Ishikawa (cell line): ENCODE measurements at regions not wholly inside any gene's neighbourhood (a gene's known extent, or its start where the extent isn't known, plus 50 kb on each side); places are given as distances from the start of the nearest gene placed in this dataset.

Experiments
- CEBPB ChIP-seq: IDR thresholded peaks from 2 replicates; pipeline ENCODE4 v1.6.1; 2012
- CREB1 ChIP-seq: IDR thresholded peaks from 2 replicates; pipeline ENCODE4 v1.6.1; 2012; ENCODE audit warnings: low read depth
- EGR1 ChIP-seq: IDR thresholded peaks from 2 replicates; pipeline ENCODE4 v1.6.1; 2012
- EP300 ChIP-seq: IDR thresholded peaks from 2 replicates; pipeline ENCODE4 v1.6.1; 2012; ENCODE audit warnings: borderline replicate concordance
- FOXM1 ChIP-seq: IDR thresholded peaks from 2 replicates; pipeline ENCODE4 v1.6.1; 2012; ENCODE audit warnings: low read depth, borderline replicate concordance
- MAX ChIP-seq: IDR thresholded peaks from 2 replicates; pipeline ENCODE4 v1.6.1; 2012
- NFIC ChIP-seq: IDR thresholded peaks from 2 replicates; pipeline ENCODE4 v1.6.1; 2012
- RAD21 ChIP-seq: IDR thresholded peaks from 2 replicates; pipeline ENCODE4 v1.6.1; 2012; ENCODE audit warnings: low read depth
- REST ChIP-seq: IDR thresholded peaks from 2 replicates; pipeline ENCODE4 v1.6.1; 2012; ENCODE audit warnings: low read depth, mild to moderate bottlenecking
- TAF1 ChIP-seq: IDR thresholded peaks from 2 replicates; pipeline ENCODE4 v1.6.1; 2012; ENCODE audit warnings: low read depth, mild to moderate bottlenecking
- TCF12 ChIP-seq: IDR thresholded peaks from 2 replicates; pipeline ENCODE4 v1.6.1; 2012; ENCODE audit warnings: low read depth
- TEAD4 ChIP-seq: IDR thresholded peaks from 2 replicates; pipeline ENCODE4 v1.6.1; 2012
- USF1 ChIP-seq: IDR thresholded peaks from 2 replicates; pipeline ENCODE4 v1.6.1; 2012
- YY1 ChIP-seq: IDR thresholded peaks from 2 replicates; pipeline ENCODE4 v1.6.1; 2012; ENCODE audit warnings: low read depth
- ZBTB7A ChIP-seq: IDR thresholded peaks from 2 replicates; pipeline ENCODE4 v1.6.1; 2012; ENCODE audit warnings: low read depth

DNA sequence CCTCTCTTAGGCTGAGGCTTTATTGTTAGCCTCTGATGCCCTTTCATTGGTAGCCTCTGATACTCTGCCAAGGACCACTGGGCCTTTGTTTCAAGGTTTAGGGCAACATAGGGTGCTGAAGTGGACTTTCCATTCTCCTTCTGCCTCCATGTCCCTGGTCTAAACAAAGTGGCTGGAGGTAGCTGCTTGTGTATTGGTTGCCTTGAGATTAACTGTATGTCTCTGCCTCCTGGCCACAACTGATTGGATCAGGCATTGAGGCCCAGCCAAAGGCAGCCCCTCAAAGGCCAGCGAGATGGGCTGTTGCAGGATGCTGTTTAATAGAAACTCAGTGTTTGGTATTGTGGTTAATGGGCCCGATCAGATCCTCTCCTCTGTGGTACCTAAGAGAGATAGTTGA is 77.9 kb upstream of the PRR23C start:
- TF ChIP-seq RAD21: no peak
- TF ChIP-seq ZBTB7A: no peak
- TF ChIP-seq USF1: no peak
- TF ChIP-seq REST: no peak
- no peak for TF ChIP-seq NFIC
- no peak for TF ChIP-seq TCF12
- TF ChIP-seq EP300: no peak
- TF ChIP-seq TEAD4: no peak
- no peak for TF ChIP-seq EGR1
- TF ChIP-seq FOXM1: no peak
- TF ChIP-seq CEBPB: no peak
- no peak for TF ChIP-seq CREB1
- no peak for TF ChIP-seq YY1
- no peak for TF ChIP-seq TAF1
- TF ChIP-seq MAX: no peak

DNA sequence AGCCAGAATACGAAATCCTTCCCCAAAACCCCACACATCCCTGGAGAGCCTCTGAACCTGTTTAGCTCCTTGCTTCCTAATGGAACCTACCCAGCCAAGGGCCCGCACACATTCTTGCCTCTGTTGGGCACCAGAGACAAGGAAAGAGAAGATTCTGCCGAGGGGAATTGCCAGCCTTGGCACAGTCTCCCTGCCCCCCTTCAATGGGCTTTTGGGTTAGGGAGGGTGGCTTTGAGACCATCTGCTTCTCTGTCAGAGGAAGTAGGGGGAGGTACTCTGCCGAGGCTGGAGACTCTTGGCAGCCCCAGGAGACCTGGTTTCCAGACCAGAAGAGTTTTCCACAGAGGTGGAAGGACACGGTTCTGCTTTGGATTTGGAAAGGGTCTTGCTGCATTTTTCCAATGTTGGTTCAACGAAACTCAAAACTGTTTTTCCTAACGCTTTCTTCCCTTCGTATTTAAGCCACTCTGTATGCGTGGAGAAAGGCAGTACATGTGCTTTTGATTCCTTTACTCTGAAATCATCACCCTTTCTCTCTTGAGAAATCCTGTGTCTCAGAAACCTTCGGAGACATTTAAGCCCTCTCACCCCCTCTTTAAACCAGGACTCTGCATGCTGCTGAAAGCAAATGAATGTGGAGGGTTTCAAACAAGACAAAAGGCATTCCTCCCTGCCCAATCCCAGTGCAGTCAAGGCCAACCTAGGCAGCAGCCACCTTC is 78.8 kb upstream of the PRR23C start:
- TF ChIP-seq NFIC (no peak), ZBTB7A (no peak), EP300 (no peak), CREB1 (no peak), EGR1 (no peak), MAX (no peak), CEBPB (no peak), RAD21 (no peak), TAF1 (no peak)

DNA sequence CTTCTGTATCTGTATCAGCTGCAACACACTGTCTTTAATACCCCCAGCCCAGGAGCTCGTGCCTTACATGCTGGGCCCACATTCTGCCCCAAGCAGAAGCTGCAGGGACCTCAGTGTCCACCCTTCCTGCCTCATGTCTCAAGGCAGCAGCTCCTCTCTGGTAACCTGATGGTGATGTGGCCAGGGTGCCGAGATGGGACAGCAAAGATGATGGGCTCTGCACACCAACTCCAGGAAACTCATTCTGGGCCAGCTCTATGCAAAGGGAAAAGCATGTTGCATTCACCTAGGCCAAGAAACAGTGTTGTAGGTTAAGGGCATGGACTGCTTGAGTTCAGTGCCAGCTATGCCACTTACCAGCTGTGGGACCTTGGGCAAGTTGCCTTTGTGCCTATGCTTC is 79.5 kb upstream of the PRR23C start:
- TF ChIP-seq EP300: no peak
- no peak for TF ChIP-seq TEAD4
- no peak for TF ChIP-seq TAF1
- no peak for TF ChIP-seq MAX
- TF ChIP-seq REST: no peak
- no peak for TF ChIP-seq EGR1
- no peak for TF ChIP-seq FOXM1
- no peak for TF ChIP-seq USF1
- no peak for TF ChIP-seq RAD21
- no peak for TF ChIP-seq CREB1
- no peak for TF ChIP-seq ZBTB7A
- TF ChIP-seq YY1: no peak
- no peak for TF ChIP-seq TCF12
- TF ChIP-seq NFIC: no peak
- TF ChIP-seq CEBPB: no peak

DNA sequence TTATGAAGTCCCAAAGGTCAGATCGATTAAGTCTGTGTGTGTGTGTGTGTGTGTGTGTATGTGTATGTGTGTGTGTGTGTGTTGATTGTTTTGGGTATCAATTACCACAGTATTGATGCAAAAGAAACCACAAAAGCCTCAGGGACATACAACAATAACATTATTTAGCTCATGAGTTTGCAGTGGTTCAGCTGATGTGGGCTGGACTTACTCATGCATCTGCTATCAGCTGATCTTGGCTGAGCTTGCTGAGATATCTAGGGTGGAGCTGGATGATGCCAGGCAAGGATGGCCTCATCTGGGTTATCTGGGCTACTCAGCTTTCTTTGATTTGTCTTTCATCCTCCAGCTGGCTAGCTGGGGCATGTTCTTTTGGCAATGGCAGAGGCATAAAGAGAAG is 82.4 kb upstream of the PRR23C start:
- no peak for TF ChIP-seq TAF1
- TF ChIP-seq USF1: no peak

DNA sequence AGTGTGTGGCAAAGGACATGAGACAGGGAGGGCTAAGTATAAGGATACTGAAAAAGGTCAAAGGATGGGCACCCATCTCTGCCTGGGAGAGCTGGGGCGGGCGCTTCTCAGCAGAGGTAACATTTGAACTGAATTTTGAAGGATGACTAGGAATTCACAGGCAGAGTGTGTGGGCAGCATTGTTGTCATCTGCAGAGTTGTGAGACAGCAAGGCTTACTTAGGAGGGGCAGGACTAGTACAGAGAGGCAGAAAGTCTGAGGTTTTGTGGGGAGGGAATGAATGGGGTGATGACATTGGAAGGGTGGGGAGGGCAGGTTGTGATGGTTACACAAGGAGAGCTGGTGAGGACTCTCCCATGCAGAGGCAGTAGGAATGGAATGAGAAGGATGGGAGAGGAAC is 84.1 kb upstream of the PRR23C start:
- TF ChIP-seq USF1: no peak
- TF ChIP-seq CEBPB: no peak
- no peak for TF ChIP-seq FOXM1
- no peak for TF ChIP-seq TCF12
- no peak for TF ChIP-seq TAF1
- no peak for TF ChIP-seq EP300
- no peak for TF ChIP-seq MAX
- no peak for TF ChIP-seq RAD21
- no peak for TF ChIP-seq CREB1
- no peak for TF ChIP-seq TEAD4
- TF ChIP-seq NFIC: no peak
- no peak for TF ChIP-seq ZBTB7A
- no peak for TF ChIP-seq YY1
